ENCODE measurements at regions not wholly inside any gene's neighbourhood (a gene's known extent, or its start where the extent isn't known, plus 50 kb on each side); places are given as distances from the start of the nearest gene placed in this dataset.

GRCh38 chr9:80932181-80932580 is 757.2 kb downstream of the TLE1 start:
- H3K4me1 ChIP-seq: no peaks in the 10 kb centered on the region
- Mint-ChIP-seq H3K36me3 (no peaks in the 10 kb centered on the region), H3K4me1 (peaks cover 8% of the 10 kb centered on the region), H3K27me3 (ENCODE audit: insufficient read depth, low read depth) (peaks cover 2% of the 10 kb centered on the region), H3K4me3 (no peak overlapping the region), H3K9me3 (peaks cover 6% of the 10 kb centered on the region), H3K27ac (no peak overlapping the region)
- no peak overlapping the region for H3K9ac ChIP-seq
- TF ChIP-seq EZH2phosphoT487 (IDR thresholded peaks at IDR 0.05): no peak
- no peak for TF ChIP-seq EZH2 (IDR thresholded peaks at IDR 0.05)
- TF ChIP-seq CTCF (IDR thresholded peaks at IDR 0.05): no peak
- DNase-seq (ENCODE audit: low spot score): no peak
- H3K79me2 ChIP-seq (ENCODE audit: low read depth): no peaks in the 10 kb centered on the region
- no peak overlapping the region for H3K4me2 ChIP-seq
- H3K27me3 ChIP-seq: no peaks in the 10 kb centered on the region
- no peak overlapping the region for H2AFZ ChIP-seq (replicated peaks)
- no peak overlapping the region for H3K27ac ChIP-seq
- no peaks in the 10 kb centered on the region for H3K36me3 ChIP-seq
- H3K4me3 ChIP-seq: no peak overlapping the region
- no peaks in the 10 kb centered on the region for H3F3A ChIP-seq (ENCODE audit: low read depth)
- no peaks in the 10 kb centered on the region for H4K20me1 ChIP-seq (ENCODE audit: low read depth)
- no peaks in the 10 kb centered on the region for H3K9me3 ChIP-seq (ENCODE audit: low read depth)

GRCh38 chr9:80931163-80931562 is 758.2 kb downstream of the TLE1 start:
- Histone ChIP-seq H3K4me3 (no peak overlapping the region), H3K4me2 (no peak overlapping the region), H3K79me2 (ENCODE audit: low read depth) (no peaks in the 10 kb centered on the region), H4K20me1 (ENCODE audit: low read depth) (no peaks in the 10 kb centered on the region), H3K27me3 (no peaks in the 10 kb centered on the region), H2AFZ (replicated peaks) (no peak overlapping the region), H3K36me3 (no peaks in the 10 kb centered on the region), H3K9ac (no peak overlapping the region), H3K27ac (no peak overlapping the region), H3K9me3 (ENCODE audit: low read depth) (no peaks in the 10 kb centered on the region), H3F3A (ENCODE audit: low read depth) (no peaks in the 10 kb centered on the region), H3K4me1 (no peaks in the 10 kb centered on the region)
- DNase-seq (ENCODE audit: low spot score): no peak
- no peak overlapping the region for H3K27ac Mint-ChIP-seq
- H3K27me3 Mint-ChIP-seq (ENCODE audit: insufficient read depth, low read depth): peaks cover 2% of the 10 kb centered on the region
- no peaks in the 10 kb centered on the region for H3K36me3 Mint-ChIP-seq
- H3K4me1 Mint-ChIP-seq: peaks cover 10% of the 10 kb centered on the region
- no peak for TF ChIP-seq EZH2phosphoT487 (IDR thresholded peaks at IDR 0.05)
- no peak for TF ChIP-seq EZH2 (IDR thresholded peaks at IDR 0.05)
- TF ChIP-seq CTCF (IDR thresholded peaks at IDR 0.05): no peak
- H3K9me3 Mint-ChIP-seq: peaks cover 6% of the 10 kb centered on the region
- H3K4me3 Mint-ChIP-seq: no peak overlapping the region

DNA sequence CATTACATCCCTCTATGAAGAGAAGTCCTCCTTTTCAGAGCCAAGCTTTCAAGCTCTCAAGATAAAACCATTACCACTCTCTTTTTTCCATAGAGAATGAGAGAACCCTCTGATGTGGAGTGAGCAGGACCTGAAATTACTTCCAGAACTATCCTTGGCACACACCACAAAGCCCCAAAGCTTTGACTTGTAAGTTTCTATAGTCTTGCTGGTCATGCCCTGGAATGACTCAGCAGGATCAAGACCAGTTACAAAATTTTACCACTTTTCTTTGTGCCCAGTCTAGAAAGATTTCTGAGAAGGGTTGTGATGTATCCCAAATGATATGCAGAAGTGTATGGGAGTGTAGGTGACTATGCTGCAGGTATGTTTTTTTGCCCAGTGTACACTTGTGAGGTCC is 760.6 kb downstream of the TLE1 start:
- Histone ChIP-seq H3K27me3 (no peaks in the 10 kb centered on the region), H3K27ac (no peak overlapping the region), H3K9ac (no peak overlapping the region), H4K20me1 (ENCODE audit: low read depth) (no peaks in the 10 kb centered on the region), H3K36me3 (no peaks in the 10 kb centered on the region), H3F3A (ENCODE audit: low read depth) (no peaks in the 10 kb centered on the region), H3K4me2 (no peak overlapping the region), H3K4me3 (no peak overlapping the region), H3K4me1 (no peaks in the 10 kb centered on the region), H3K79me2 (ENCODE audit: low read depth) (no peaks in the 10 kb centered on the region), H2AFZ (replicated peaks) (no peak overlapping the region), H3K9me3 (ENCODE audit: low read depth) (no peaks in the 10 kb centered on the region)
- no peaks in the 10 kb centered on the region for H3K36me3 Mint-ChIP-seq
- H3K27ac Mint-ChIP-seq: no peak overlapping the region
- peaks cover 10% of the 10 kb centered on the region for H3K4me1 Mint-ChIP-seq
- TF ChIP-seq CTCF (IDR thresholded peaks at IDR 0.05) (no peak), EZH2phosphoT487 (IDR thresholded peaks at IDR 0.05) (no peak), EZH2 (IDR thresholded peaks at IDR 0.05) (no peak)
- H3K9me3 Mint-ChIP-seq: peaks cover 6% of the 10 kb centered on the region
- no peak for DNase-seq (ENCODE audit: low spot score)
- no peak overlapping the region for H3K4me3 Mint-ChIP-seq
- H3K27me3 Mint-ChIP-seq (ENCODE audit: insufficient read depth, low read depth): peaks cover 3% of the 10 kb centered on the region

Measured in neural progenitor cell (in vitro differentiated cells).